ENCODE measurements at regions not wholly inside any gene's neighbourhood (a gene's known extent, or its start where the extent isn't known, plus 50 kb on each side); places are given as distances from the start of the nearest gene placed in this dataset.

GRCh38 chr4:165761963-165762362 lies 111.1 kb upstream of the TLL1 start:
- H3K4me1 ChIP-seq, result no peaks in the 10 kb centered on the region
- no peaks in the 10 kb centered on the region for H3K36me3 ChIP-seq
- no peaks in the 10 kb centered on the region for H3K9me3 ChIP-seq
- no peak for DNase-seq (ENCODE audit: low spot score in 2 of 2)
- no peak overlapping the region for H3K27ac ChIP-seq
- no peak overlapping the region for H3K4me3 ChIP-seq
- TF ChIP-seq CTCF (IDR thresholded peaks at IDR 0.05), result no peak
- intact Hi-C loops (cut with DNase I), result no loop called here
- no peaks in the 10 kb centered on the region for H3K27me3 ChIP-seq

DNA sequence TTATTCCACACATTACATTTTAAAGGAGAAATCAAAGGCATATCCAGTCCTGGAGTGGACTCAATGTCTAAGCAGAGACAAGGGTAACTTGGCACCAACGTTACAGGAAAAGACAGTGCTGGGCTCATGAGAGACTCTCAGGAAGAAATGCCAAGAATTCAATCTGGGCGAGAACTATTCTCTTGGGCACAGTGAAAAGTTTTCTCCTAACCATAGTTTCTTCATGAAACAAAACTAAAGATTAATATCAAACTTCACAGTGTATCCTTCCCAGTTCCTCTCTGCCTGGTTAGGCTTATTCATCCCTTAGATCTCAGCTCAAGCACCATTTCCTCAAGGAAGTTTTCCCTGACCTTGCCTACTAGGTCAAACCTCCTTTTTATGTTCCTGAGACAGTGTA lies 109.4 kb upstream of the TLL1 start:
- no peaks in the 10 kb centered on the region for H3K4me1 ChIP-seq
- H3K36me3 ChIP-seq, result no peaks in the 10 kb centered on the region
- H3K9me3 ChIP-seq, result no peaks in the 10 kb centered on the region
- intact Hi-C loops (cut with DNase I), result no loop called here
- no peaks in the 10 kb centered on the region for H3K27me3 ChIP-seq
- no peak for TF ChIP-seq CTCF (IDR thresholded peaks at IDR 0.05)
- H3K27ac ChIP-seq, result no peak overlapping the region
- no peak for DNase-seq (ENCODE audit: low spot score in 2 of 2)
- no peak overlapping the region for H3K4me3 ChIP-seq

GRCh38 chr4:165765053-165765452 lies 108.0 kb upstream of the TLL1 start:
- no peak overlapping the region for H3K4me3 ChIP-seq
- TF ChIP-seq CTCF (IDR thresholded peaks at IDR 0.05), result no peak

GRCh38 chr4:165766018-165766417 lies 107.0 kb upstream of the TLL1 start:
- TF ChIP-seq CTCF (IDR thresholded peaks at IDR 0.05), result no peak
- intact Hi-C loops (cut with DNase I), result no loop called here
- Histone ChIP-seq H3K36me3 (no peaks in the 10 kb centered on the region), H3K4me1 (no peaks in the 10 kb centered on the region), H3K27ac (no peak overlapping the region), H3K9me3 (no peaks in the 10 kb centered on the region), H3K27me3 (no peaks in the 10 kb centered on the region), H3K4me3 (no peak overlapping the region)
- no peak for DNase-seq (ENCODE audit: low spot score in 2 of 2)

More at GRCh38 chr4:165765053-165765452, 108.0 kb upstream of the TLL1 start:
- intact Hi-C loops (cut with DNase I), result no loop called here
- Histone ChIP-seq H3K27ac (no peak overlapping the region), H3K36me3 (no peaks in the 10 kb centered on the region), H3K9me3 (no peaks in the 10 kb centered on the region), H3K4me1 (no peaks in the 10 kb centered on the region), H3K27me3 (no peaks in the 10 kb centered on the region)
- DNase-seq (ENCODE audit: low spot score in 2 of 2), result no peak

DNA sequence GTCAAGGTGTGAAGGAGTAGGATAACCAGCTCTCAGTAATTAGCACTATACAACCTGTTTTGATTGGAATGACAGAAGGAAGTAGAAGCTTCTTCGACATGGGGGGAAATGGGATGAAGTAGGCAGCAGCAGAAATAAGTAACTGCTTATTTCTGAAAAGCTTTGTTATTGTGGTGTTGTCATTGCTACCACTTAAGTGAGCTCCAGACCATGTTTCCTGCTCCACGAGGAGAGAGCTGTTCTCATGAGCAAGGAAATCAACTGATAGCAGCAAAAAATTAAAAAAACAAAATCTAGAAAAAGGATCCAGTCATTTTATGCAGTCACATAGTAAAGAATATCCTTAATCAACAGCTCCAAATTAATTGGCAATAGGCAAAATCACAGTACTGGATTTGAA lies 106.1 kb upstream of the TLL1 start:
- TF ChIP-seq CTCF (IDR thresholded peaks at IDR 0.05), result no peak
- H3K27ac ChIP-seq, result no peak overlapping the region
- H3K4me1 ChIP-seq, result no peaks in the 10 kb centered on the region
- intact Hi-C loops (cut with DNase I), result no loop called here
- H3K9me3 ChIP-seq, result no peaks in the 10 kb centered on the region
- no peaks in the 10 kb centered on the region for H3K36me3 ChIP-seq
- no peak overlapping the region for H3K4me3 ChIP-seq
- H3K27me3 ChIP-seq, result no peaks in the 10 kb centered on the region
- DNase-seq (ENCODE audit: low spot score in 2 of 2), result no peak

DNA sequence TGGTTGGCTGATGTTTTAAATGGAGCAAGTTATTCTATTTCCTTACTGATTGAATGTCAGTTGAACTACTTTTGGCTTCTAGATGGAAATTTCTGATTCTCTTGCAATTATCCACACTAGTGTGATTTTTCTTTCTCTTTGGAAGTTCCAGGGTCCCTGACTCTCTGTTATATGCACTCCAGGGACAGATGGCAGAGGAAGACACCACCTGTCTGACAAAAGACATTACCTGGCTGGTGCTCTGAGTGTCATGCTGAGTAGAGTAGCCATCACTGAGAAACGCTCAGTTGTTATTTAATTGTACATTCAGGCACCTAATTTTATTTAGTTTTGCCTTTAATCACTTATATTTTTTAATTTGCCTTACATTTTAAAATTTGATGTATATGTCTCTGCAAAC lies 105.4 kb upstream of the TLL1 start:
- intact Hi-C loops (cut with DNase I), result no loop called here
- DNase-seq (ENCODE audit: low spot score in 2 of 2), result no peak
- Histone ChIP-seq H3K4me1 (no peaks in the 10 kb centered on the region), H3K27me3 (no peaks in the 10 kb centered on the region), H3K27ac (no peak overlapping the region), H3K4me3 (no peak overlapping the region), H3K36me3 (no peaks in the 10 kb centered on the region), H3K9me3 (no peaks in the 10 kb centered on the region)
- TF ChIP-seq CTCF (IDR thresholded peaks at IDR 0.05), result no peak

All from ascending aorta (tissue), 2 donors.